ENCODE measurements at regions not wholly inside any gene's neighbourhood (a gene's known extent, or its start where the extent isn't known, plus 50 kb on each side); places are given as distances from the start of the nearest gene placed in this dataset.

DNA sequence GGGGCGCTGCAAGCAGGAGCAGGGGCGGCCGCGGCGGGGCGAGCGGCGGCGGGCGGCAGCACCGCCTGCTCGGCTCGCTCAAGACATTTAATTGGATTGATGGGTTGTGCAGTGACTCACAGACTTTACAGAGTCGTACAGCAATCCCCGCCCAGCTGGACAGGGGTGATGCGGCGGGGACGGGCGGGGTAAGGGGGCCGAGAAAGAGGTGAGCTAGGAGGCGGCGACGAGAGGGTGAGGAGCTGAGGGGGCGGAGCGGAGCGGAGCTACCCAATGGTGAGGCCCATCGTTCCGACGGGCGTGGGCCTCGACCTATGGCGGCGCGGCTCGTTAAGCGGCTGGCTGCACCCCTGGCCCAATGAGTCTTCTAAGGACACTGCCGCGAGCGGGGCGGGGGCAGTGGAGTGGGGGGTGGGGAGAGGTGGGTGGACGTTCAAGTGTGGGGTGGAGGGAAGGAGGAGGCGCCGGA, 97.1 kb upstream of the SERTAD2 start (continued):
- TF ChIP-seq, protein P1, sequence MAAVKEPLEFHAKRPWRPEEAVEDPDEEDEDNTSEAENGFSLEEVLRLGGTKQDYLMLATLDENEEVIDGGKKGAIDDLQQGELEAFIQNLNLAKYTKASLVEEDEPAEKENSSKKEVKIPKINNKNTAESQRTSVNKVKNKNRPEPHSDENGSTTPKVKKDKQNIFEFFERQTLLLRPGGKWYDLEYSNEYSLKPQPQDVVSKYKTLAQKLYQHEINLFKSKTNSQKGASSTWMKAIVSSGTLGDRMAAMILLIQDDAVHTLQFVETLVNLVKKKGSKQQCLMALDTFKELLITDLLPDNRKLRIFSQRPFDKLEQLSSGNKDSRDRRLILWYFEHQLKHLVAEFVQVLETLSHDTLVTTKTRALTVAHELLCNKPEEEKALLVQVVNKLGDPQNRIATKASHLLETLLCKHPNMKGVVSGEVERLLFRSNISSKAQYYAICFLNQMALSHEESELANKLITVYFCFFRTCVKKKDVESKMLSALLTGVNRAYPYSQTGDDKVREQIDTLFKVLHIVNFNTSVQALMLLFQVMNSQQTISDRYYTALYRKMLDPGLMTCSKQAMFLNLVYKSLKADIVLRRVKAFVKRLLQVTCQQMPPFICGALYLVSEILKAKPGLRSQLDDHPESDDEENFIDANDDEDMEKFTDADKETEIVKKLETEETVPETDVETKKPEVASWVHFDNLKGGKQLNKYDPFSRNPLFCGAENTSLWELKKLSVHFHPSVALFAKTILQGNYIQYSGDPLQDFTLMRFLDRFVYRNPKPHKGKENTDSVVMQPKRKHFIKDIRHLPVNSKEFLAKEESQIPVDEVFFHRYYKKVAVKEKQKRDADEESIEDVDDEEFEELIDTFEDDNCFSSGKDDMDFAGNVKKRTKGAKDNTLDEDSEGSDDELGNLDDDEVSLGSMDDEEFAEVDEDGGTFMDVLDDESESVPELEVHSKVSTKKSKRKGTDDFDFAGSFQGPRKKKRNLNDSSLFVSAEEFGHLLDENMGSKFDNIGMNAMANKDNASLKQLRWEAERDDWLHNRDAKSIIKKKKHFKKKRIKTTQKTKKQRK (IDR thresholded peaks at IDR 0.05; ENCODE audit: low read length), result no peak
- TF ChIP-seq, protein P2, sequence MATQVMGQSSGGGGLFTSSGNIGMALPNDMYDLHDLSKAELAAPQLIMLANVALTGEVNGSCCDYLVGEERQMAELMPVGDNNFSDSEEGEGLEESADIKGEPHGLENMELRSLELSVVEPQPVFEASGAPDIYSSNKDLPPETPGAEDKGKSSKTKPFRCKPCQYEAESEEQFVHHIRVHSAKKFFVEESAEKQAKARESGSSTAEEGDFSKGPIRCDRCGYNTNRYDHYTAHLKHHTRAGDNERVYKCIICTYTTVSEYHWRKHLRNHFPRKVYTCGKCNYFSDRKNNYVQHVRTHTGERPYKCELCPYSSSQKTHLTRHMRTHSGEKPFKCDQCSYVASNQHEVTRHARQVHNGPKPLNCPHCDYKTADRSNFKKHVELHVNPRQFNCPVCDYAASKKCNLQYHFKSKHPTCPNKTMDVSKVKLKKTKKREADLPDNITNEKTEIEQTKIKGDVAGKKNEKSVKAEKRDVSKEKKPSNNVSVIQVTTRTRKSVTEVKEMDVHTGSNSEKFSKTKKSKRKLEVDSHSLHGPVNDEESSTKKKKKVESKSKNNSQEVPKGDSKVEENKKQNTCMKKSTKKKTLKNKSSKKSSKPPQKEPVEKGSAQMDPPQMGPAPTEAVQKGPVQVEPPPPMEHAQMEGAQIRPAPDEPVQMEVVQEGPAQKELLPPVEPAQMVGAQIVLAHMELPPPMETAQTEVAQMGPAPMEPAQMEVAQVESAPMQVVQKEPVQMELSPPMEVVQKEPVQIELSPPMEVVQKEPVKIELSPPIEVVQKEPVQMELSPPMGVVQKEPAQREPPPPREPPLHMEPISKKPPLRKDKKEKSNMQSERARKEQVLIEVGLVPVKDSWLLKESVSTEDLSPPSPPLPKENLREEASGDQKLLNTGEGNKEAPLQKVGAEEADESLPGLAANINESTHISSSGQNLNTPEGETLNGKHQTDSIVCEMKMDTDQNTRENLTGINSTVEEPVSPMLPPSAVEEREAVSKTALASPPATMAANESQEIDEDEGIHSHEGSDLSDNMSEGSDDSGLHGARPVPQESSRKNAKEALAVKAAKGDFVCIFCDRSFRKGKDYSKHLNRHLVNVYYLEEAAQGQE (IDR thresholded peaks at IDR 0.05; ENCODE audit: borderline replicate concordance in 1 of 2, low read depth in 1 of 2, low read length in 2 of 2), result peak in 1 of 2 experiments; percentile 69; a peak in 1 of 4 replicates
- TF ChIP-seq NR0B2 (CRISPR knock-in tag; IDR thresholded peaks at IDR 0.05) (peak; percentile 69), AHDC1 (CRISPR knock-in tag; IDR thresholded peaks at IDR 0.05; ENCODE audit: borderline replicate concordance) (no peak), ZFP41 (CRISPR knock-in tag; IDR thresholded peaks at IDR 0.05; ENCODE audit: borderline replicate concordance) (no peak), ZNF451 (CRISPR knock-in tag; IDR thresholded peaks at IDR 0.05) (no peak), REL (CRISPR knock-in tag; conservative IDR thresholded peaks at IDR 0.05) (no peak; the same call in 1 of the 2 replicates), KDM5B (CRISPR knock-in tag; IDR thresholded peaks at IDR 0.05; ENCODE audit: borderline replicate concordance) (no peak), XRCC5 (optimal IDR thresholded peaks at IDR 0.05; ENCODE audit: low read length) (peak; percentile 82), ZNF503 (CRISPR knock-in tag; IDR thresholded peaks at IDR 0.05) (no peak), PTBP1 (IDR thresholded peaks at IDR 0.05; ENCODE audit: low read depth, low read length, poor library complexity, severe bottlenecking) (no peak), ZFX (CRISPR knock-in tag; IDR thresholded peaks at IDR 0.05; ENCODE audit: low read depth) (no peak), ZSCAN21 (CRISPR knock-in tag; IDR thresholded peaks at IDR 0.05; ENCODE audit: borderline replicate concordance) (no peak; the same call in 1 of the 2 replicates)

Data from HepG2 (cell line).